H9 (cell line): ENCODE measurements at regions not wholly inside any gene's neighbourhood (a gene's known extent, or its start where the extent isn't known, plus 50 kb on each side); places are given as distances from the start of the nearest gene placed in this dataset.
"Not testable (repeated sequence)": the region's sequence is repeated elsewhere in the genome, so short reads cannot be mapped to it uniquely, and the experiment has no call there.

Experiments
- DNase-seq: peaks from one replicate; pipeline ENCODE4 v3.0.0-alpha.2; 2017
- H2AFZ ChIP-seq: one replicate; pipeline ENCODE4 v1.6.1; 2013; ENCODE audit warnings: mild to moderate bottlenecking, low read length, control low read depth, moderate library complexity
- H2AK5ac ChIP-seq: 2 replicates; pipeline ENCODE4 v1.6.1; 2013; ENCODE audit warnings: low read length, control low read depth, mixed read lengths; ENCODE audit not compliant: insufficient read length
- H2BK120ac ChIP-seq: one replicate; pipeline ENCODE4 v1.6.1; 2013; ENCODE audit warnings: low read depth, mild to moderate bottlenecking, low read length, control low read depth, inconsistent platforms; ENCODE audit not compliant: poor library complexity, severe bottlenecking
- H2BK12ac ChIP-seq: 2 replicates; pipeline ENCODE4 v1.6.1; 2013; ENCODE audit warnings: low read length, control low read depth, mixed read lengths, low read depth; ENCODE audit not compliant: insufficient read length
- H2BK15ac ChIP-seq: 2 replicates; pipeline ENCODE4 v1.6.1; 2013; ENCODE audit warnings: low read depth, low read length, control low read depth
- H2BK20ac ChIP-seq: one replicate; pipeline ENCODE4 v1.6.1; 2013; ENCODE audit warnings: low read depth, mild to moderate bottlenecking, low read length, control low read depth, inconsistent platforms; ENCODE audit not compliant: poor library complexity, severe bottlenecking
- H2BK5ac ChIP-seq: 2 replicates; pipeline ENCODE4 v1.6.1; 2013; ENCODE audit warnings: low read length, control low read depth, mixed read lengths; ENCODE audit not compliant: insufficient read length
- H3K14ac ChIP-seq: 2 replicates; pipeline ENCODE4 v1.6.1; 2013; ENCODE audit warnings: low read length, control low read depth; ENCODE audit not compliant: insufficient read depth
- H3K18ac ChIP-seq: 2 replicates; pipeline ENCODE4 v1.6.1; 2013; ENCODE audit warnings: low read depth, mild to moderate bottlenecking, mixed read lengths, low read length, control low read depth; ENCODE audit not compliant: insufficient read length
- H3K23ac ChIP-seq: 2 replicates; pipeline ENCODE4 v1.6.1; 2013; ENCODE audit warnings: low read length, control low read depth, mixed read lengths, low read depth; ENCODE audit not compliant: insufficient read length
- H3K23me2 ChIP-seq: 2 replicates; pipeline ENCODE4 v1.6.1; 2013; ENCODE audit warnings: low read depth, mild to moderate bottlenecking, mixed read lengths, low read length, control low read depth; ENCODE audit not compliant: insufficient read length, poor library complexity, severe bottlenecking
- H3K27ac ChIP-seq: 2 replicates; pipeline ENCODE4 v1.5.1; 2013; ENCODE audit warnings: low read length, control low read depth, mixed read lengths, low read depth; ENCODE audit not compliant: insufficient read length
- H3K27me3 ChIP-seq: 2 replicates; pipeline ENCODE4 v1.6.1; 2013; ENCODE audit warnings: low read length, control low read depth, inconsistent platforms; ENCODE audit not compliant: insufficient read depth
- H3K4ac ChIP-seq: 2 replicates; pipeline ENCODE4 v1.6.1; 2013; ENCODE audit warnings: low read depth, mild to moderate bottlenecking, control low read depth, inconsistent platforms, low read length, moderate library complexity
- H3K4me1 ChIP-seq: 2 replicates; pipeline ENCODE4 v1.6.1; 2013; ENCODE audit warnings: low read length, control low read depth, inconsistent platforms; ENCODE audit not compliant: insufficient read depth
- H3K4me2 ChIP-seq: 2 replicates; pipeline ENCODE4 v1.6.1; 2013; ENCODE audit warnings: low read length, control low read depth, mixed read lengths; ENCODE audit not compliant: insufficient read length, insufficient read depth
- H3K56ac ChIP-seq: 2 replicates; pipeline ENCODE4 v1.6.1; 2013; ENCODE audit warnings: low read depth, mild to moderate bottlenecking, mixed read lengths, low read length, control low read depth; ENCODE audit not compliant: insufficient read length
- H3K79me1 ChIP-seq: 2 replicates; pipeline ENCODE4 v1.6.1; 2013; ENCODE audit warnings: low read depth, mild to moderate bottlenecking, moderate library complexity, low read length, control low read depth, inconsistent platforms; ENCODE audit not compliant: insufficient read depth, poor library complexity, severe bottlenecking
- H3K79me2 ChIP-seq: 2 replicates; pipeline ENCODE4 v1.6.1; 2013; ENCODE audit warnings: low read length, control low read depth, inconsistent platforms; ENCODE audit not compliant: insufficient read depth
- H3K9ac ChIP-seq: 2 replicates; pipeline ENCODE4 v1.6.1; 2013; ENCODE audit warnings: low read length, control low read depth, mixed read lengths; ENCODE audit not compliant: insufficient read length; ENCODE audit errors: extremely low read depth
- H3K9me3 ChIP-seq: one replicate; pipeline ENCODE4 v1.6.1; 2013; ENCODE audit warnings: low read depth, low read length, inconsistent platforms; ENCODE audit not compliant: control insufficient read depth
- H3T11ph ChIP-seq: one replicate; pipeline ENCODE4 v1.6.1; 2013; ENCODE audit warnings: mild to moderate bottlenecking, low read length, control low read depth, inconsistent platforms
- H4K20me1 ChIP-seq: one replicate; pipeline ENCODE4 v1.6.1; 2013; ENCODE audit not compliant: control insufficient read depth, insufficient read length, insufficient read depth
- H4K5ac ChIP-seq: 2 replicates; pipeline ENCODE4 v1.6.1; 2013; ENCODE audit warnings: low read depth, mild to moderate bottlenecking, mixed read lengths, low read length, control low read depth; ENCODE audit not compliant: insufficient read length
- H4K8ac ChIP-seq: replicated peaks from 2 replicates; pipeline ENCODE4 v1.6.1; 2013; ENCODE audit warnings: low read length, control low read depth, mixed read lengths, low read depth; ENCODE audit not compliant: insufficient read length
- H4K91ac ChIP-seq: 2 replicates; pipeline ENCODE4 v1.6.1; 2013; ENCODE audit warnings: low read depth, mild to moderate bottlenecking, moderate library complexity, mixed read lengths, low read length, control low read depth; ENCODE audit not compliant: insufficient read length
- H3K27ac Mint-ChIP-seq, 3 experiments: 2 replicates in 2 of 3; 3 replicates in 1 of 3; pipeline ENCODE4 v1.8.0; 2020 to 2021; ENCODE audit warnings: mixed read lengths in 3 of 3, mild to moderate bottlenecking in 1 of 3, moderate library complexity in 1 of 3
- H3K27me3 Mint-ChIP-seq: 2 replicates; pipeline ENCODE4 v1.8.0; 2021; ENCODE audit warnings: low read depth, mild to moderate bottlenecking, moderate library complexity, mixed read lengths
- H3K36me3 Mint-ChIP-seq, 3 experiments: 2 replicates in 2 of 3; 3 replicates in 1 of 3; pipeline ENCODE4 v1.8.0; 2020 to 2021; ENCODE audit warnings: low read depth in 3 of 3, mixed read lengths in 3 of 3; ENCODE audit not compliant: insufficient read depth in 1 of 3
- H3K4me1 Mint-ChIP-seq, 2 experiments: 2 replicates each; pipeline ENCODE4 v1.8.0; 2020; ENCODE audit warnings: mixed read lengths in 2 of 2
- H3K4me3 Mint-ChIP-seq, 2 experiments: 2 replicates in 1 of 2; 3 replicates in 1 of 2; pipeline ENCODE4 v1.8.0; 2020 to 2021; ENCODE audit warnings: mild to moderate bottlenecking in 2 of 2, mixed read lengths in 2 of 2, moderate library complexity in 1 of 2
- H3K9me3 Mint-ChIP-seq, 2 experiments: 2 replicates in 1 of 2; 3 replicates in 1 of 2; pipeline ENCODE4 v1.8.0; 2020; ENCODE audit warnings: mild to moderate bottlenecking in 2 of 2, mixed read lengths in 2 of 2, moderate library complexity in 1 of 2
- WGBS: extraction: QIAGEN DNeasy Blood & Tissue Kit; methylation state at CpG from one replicate; pipeline ENCODE4 v1.1.7; 2013; ENCODE audit warnings: missing lambda C conversion rate, low lambda C conversion rate, mixed read lengths; ENCODE audit not compliant: insufficient read length; ENCODE audit errors: extremely low coverage; 5-methylcytosine and 5-hydroxymethylcytosine counted together

DNA sequence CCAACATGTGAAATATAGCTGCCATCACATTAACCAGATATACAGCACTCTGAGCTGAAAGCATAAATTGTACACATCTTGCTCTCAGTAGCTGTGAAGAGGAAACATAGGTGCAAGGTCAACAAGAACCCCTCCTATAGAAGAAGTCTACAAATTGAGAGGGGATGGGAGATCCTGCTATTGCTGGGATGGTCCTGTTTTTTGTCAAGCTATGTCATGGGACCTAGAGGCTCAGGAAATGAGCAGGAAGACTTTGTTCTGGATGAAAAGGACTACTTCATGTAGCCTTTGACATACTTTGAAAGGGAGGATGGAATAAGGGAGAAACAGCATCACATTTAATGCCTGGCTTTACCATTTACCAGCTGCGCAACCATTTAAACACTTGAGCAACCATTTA lies 688.8 kb downstream of the TTLL7 start:
- not testable (repeated sequence) for H4K5ac ChIP-seq
- WGBS = no CpG with 5 or more reads among the region's 1 CpG

DNA sequence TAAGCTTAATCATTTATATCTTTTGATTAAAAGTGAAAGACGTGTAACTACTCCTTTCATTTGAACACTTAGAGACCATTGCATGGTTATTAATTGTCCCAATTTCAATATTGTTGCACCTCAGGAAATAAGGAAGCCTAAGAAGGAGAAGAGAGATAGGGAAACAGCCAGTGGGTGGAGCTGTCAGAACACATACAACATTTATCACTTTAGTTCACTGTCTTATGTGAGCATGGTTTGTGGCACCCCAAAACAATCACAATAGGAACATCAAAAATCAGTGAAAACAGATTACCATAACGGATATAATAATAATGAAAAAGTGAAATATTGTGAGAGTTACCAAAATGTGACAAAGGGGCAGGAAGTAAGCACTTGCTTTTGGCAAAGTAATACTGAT lies 689.9 kb downstream of the TTLL7 start:
- not testable (repeated sequence) for H4K8ac ChIP-seq, H3K27ac Mint-ChIP-seq, H3K9me3 ChIP-seq, H3T11ph ChIP-seq, H3K23me2 ChIP-seq, H2BK20ac ChIP-seq, H4K5ac ChIP-seq, H3K79me2 ChIP-seq, H3K27me3 ChIP-seq, H3K79me1 ChIP-seq, H3K23ac ChIP-seq, H3K9ac ChIP-seq, H2BK120ac ChIP-seq, H3K56ac ChIP-seq, H4K20me1 ChIP-seq, H3K18ac ChIP-seq, H3K27me3 Mint-ChIP-seq, DNase-seq, H3K27ac ChIP-seq, H2BK15ac ChIP-seq, H2BK12ac ChIP-seq, H3K4me2 ChIP-seq, H3K36me3 Mint-ChIP-seq, H3K4ac ChIP-seq, H2AK5ac ChIP-seq, H3K9me3 Mint-ChIP-seq, H3K4me1 ChIP-seq, H3K4me1 Mint-ChIP-seq, H2AFZ ChIP-seq, H3K14ac ChIP-seq, H3K4me3 Mint-ChIP-seq, H4K91ac ChIP-seq, H2BK5ac ChIP-seq
- WGBS = no CpG with 5 or more reads among the region's 2 CpGs

More for the DNA sequence above, 688.8 kb downstream of the TTLL7 start:
- not testable (repeated sequence) for H3K23me2 ChIP-seq, H4K20me1 ChIP-seq, H3K4me1 ChIP-seq, H2BK5ac ChIP-seq, H2BK15ac ChIP-seq, H3T11ph ChIP-seq, H3K27ac ChIP-seq, H3K14ac ChIP-seq, H2AK5ac ChIP-seq, H3K36me3 Mint-ChIP-seq, H3K27me3 ChIP-seq, H3K4me1 Mint-ChIP-seq, H3K27ac Mint-ChIP-seq, H3K79me2 ChIP-seq, H3K79me1 ChIP-seq, H3K9ac ChIP-seq, H3K23ac ChIP-seq, H3K9me3 ChIP-seq, H3K4me3 Mint-ChIP-seq, H4K8ac ChIP-seq, H2BK12ac ChIP-seq, H3K4me2 ChIP-seq, DNase-seq, H3K9me3 Mint-ChIP-seq, H2AFZ ChIP-seq, H3K27me3 Mint-ChIP-seq, H2BK20ac ChIP-seq, H3K56ac ChIP-seq, H2BK120ac ChIP-seq, H4K91ac ChIP-seq, H3K4ac ChIP-seq, H3K18ac ChIP-seq
